UCSD-AML1 (cell line): ENCODE measurements at regions not wholly inside any gene's neighbourhood (a gene's known extent, or its start where the extent isn't known, plus 50 kb on each side); places are given as distances from the start of the nearest gene placed in this dataset.

Experiments used
- DNase-seq: peaks from one replicate; lab custom pipeline; 2025; ENCODE audit not compliant: unreplicated experiment; lab: John Stamatoyannopoulos, UW

GRCh38 chr4:56286763-56287162, 100.5 kb downstream of the AASDH start:
- no peak for DNase-seq

GRCh38 chr4:56283375-56283774, 103.9 kb downstream of the AASDH start:
- no peak for DNase-seq

GRCh38 chr4:56282004-56282403, 105.3 kb downstream of the AASDH start:
- no peak for DNase-seq

GRCh38 chr4:56276547-56276946, 110.7 kb downstream of the AASDH start:
- DNase-seq: no peak

- DNase-seq: no peak
These were observed 113.9 kb downstream of the AASDH start for GRCh38 chr4:56273391-56273790.

GRCh38 chr4:56272927-56273326, 114.4 kb downstream of the AASDH start:
- DNase-seq: no peak

GRCh38 chr4:56272003-56272402, 115.3 kb downstream of the AASDH start:
- DNase-seq: no peak

GRCh38 chr4:56271131-56271530, 116.2 kb downstream of the AASDH start:
- no peak for DNase-seq

- DNase-seq: no peak
These were observed 119.7 kb downstream of the AASDH start for GRCh38 chr4:56267558-56267957.

GRCh38 chr4:56264873-56265272, 122.4 kb downstream of the AASDH start:
- no peak for DNase-seq

GRCh38 chr4:56261027-56261426, 126.3 kb downstream of the AASDH start:
- peak; percentile 40 for DNase-seq

- DNase-seq: no peak
These were observed 127.0 kb downstream of the AASDH start for GRCh38 chr4:56260320-56260719.

- no peak for DNase-seq
These were observed 127.6 kb downstream of the AASDH start for GRCh38 chr4:56259655-56260054.

- no peak for DNase-seq
These were observed 131.5 kb downstream of the AASDH start for GRCh38 chr4:56255820-56256219.

GRCh38 chr4:56253666-56254305, 133.5 kb downstream of the AASDH start:
- no peak for DNase-seq

- no peak for DNase-seq
These were observed 134.6 kb downstream of the AASDH start for GRCh38 chr4:56252561-56253152.

- DNase-seq: no peak
These were observed 135.7 kb downstream of the AASDH start for GRCh38 chr4:56251556-56251955.

GRCh38 chr4:56250776-56251175, 136.5 kb downstream of the AASDH start:
- no peak for DNase-seq

GRCh38 chr4:56247646-56248045, 139.6 kb downstream of the AASDH start:
- no peak for DNase-seq

GRCh38 chr4:56246233-56246610, 141.1 kb downstream of the AASDH start:
- no peak for DNase-seq

GRCh38 chr4:56245547-56246232, 141.6 kb downstream of the AASDH start:
- no peak for DNase-seq

- DNase-seq: no peak
These were observed 142.6 kb downstream of the AASDH start for GRCh38 chr4:56244681-56245080.

- DNase-seq: no peak
These were observed 144.2 kb downstream of the AASDH start for GRCh38 chr4:56243107-56243506.
